ENCODE measurements at regions not wholly inside any gene's neighbourhood (a gene's known extent, or its start where the extent isn't known, plus 50 kb on each side); places are given as distances from the start of the nearest gene placed in this dataset.

DNA sequence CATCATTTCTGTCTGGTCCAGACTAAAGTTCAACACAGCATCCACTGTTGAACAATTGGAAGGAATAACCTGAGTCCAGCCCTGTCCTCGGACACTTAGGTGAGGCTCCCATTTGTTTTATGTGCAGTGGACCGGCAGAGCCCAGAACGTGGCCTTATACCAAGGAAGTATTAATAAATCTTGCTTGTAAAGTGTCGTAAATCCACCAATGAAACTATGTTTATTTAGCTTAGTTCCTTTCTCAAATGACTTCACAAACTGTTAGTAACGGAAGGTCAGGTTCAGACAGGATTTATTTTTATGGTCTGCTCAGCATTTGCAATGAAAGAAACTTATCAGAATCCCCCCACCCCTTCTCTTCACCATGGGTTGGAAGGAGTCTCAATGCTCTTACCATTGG, 149.5 kb downstream of the PCSK1 start:
- no peak for DNase-seq (ENCODE audit: low read depth in 2 of 2)

DNA sequence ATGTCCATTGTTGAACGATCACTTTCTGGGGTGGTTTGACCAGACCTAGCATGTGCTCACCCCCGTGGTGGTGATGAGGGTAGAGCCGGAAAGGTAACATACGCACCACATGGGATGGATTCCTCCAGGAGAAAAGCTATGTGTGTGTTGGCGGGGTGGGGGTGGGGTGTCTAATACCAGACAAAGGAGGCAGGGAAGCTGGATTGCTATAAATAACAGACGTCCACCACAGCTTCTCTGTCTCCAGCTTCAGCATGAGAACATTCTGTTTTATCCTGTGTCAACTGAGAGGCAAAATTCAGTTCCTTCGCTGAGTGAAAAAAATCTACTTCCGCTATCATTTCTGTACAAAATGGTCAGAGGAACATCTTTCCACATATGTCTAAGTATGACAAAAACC, 151.0 kb downstream of the PCSK1 start:
- no peak for DNase-seq (ENCODE audit: low read depth in 2 of 2)

DNA sequence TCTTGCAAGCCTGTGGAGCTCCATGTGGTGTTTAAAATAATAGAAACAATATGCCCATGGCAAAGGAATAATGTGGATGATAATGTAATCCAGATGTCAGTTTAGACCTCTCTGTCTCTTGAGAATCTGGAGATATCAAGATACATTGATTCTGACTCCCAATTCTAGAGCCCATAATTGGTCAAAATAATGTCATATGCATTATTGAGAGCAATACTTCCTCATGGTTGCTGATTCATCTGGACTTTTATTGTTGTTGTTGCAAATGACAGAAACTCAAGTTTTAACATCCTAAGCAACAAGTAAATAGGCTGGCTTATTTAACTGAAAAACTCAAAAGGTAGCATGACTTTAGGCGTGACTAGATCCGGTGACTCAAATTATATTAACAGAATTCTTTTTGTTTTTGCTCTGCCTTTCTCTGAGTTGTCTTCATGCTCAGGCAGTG, 152.1 kb downstream of the PCSK1 start:
- DNase-seq (ENCODE audit: low read depth in 2 of 2) = no peak

DNA sequence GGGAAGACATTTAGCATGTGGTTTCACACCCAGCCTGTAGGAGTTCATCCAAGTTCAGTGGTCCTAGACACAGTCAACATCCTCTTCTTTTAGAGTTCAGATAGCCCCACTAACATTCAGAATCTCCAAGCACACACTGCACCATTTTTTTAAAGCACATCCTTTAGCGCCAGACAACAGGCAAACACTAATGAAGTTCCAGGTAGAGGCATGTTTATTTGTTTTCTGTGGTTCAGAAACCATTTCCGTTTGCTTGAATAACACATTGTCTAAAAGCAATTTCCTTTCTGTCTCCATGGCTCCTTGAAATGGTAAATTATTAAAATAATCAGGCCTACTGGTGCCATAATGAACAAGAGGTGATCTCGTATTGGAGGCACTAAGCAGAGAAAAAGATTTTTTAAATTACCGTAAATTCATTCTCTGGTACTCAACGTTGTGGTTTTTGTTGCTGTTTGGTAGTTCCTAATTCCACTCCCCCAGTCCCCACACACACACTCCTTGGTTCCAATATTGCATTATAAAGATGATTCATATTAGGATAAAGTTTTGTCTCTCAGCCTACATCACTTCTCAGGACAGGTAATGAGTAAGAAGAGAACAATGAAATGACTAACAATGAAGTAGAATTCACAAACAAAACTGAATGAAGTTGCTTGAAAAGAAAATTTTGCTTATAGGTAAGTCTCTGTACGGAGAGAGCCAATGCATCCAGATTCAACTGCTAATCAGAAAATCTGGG, 153.1 kb downstream of the PCSK1 start:
- DNase-seq (ENCODE audit: low read depth in 2 of 2) = no peak

DNA sequence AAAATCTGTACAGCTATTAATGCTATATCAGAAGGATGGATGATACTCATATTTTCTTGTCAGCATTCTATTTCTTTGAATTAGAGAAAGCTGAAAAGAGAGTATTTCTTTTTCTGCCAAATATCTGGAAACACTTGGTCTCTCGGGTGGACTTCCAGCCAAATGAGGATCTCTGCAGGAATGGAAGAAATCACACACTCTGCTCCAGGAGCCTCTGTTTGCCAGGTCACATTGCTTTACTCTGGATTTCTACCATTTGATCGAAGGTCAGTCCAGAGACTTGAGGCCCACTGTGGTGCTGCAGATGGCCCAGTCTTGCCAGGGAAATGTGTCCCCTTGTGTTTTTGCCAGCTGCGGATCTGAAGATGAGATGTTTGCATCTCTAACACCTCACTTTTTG, 154.1 kb downstream of the PCSK1 start:
- DNase-seq (ENCODE audit: low read depth in 2 of 2) = no peak

DNA sequence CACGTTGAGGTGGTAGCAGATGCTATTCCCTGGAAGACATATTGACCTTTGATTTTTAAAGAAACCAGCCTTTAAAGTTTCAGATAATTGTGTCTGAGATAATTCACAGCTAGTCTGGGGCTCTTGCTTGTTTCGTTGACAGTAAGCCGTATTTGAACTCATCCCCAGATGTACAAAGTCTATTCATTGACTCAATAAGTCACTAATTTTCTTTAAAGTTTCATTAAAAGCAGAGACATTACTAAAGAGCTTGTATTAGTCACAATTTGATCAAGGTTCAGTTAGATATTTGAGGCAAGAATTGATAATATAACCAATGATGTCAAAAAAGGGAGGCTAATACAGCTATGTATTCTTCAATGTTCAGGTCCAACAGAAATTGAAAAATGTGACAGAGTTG, 158.0 kb downstream of the PCSK1 start:
- DNase-seq (ENCODE audit: low read depth in 2 of 2) = no peak

DNA sequence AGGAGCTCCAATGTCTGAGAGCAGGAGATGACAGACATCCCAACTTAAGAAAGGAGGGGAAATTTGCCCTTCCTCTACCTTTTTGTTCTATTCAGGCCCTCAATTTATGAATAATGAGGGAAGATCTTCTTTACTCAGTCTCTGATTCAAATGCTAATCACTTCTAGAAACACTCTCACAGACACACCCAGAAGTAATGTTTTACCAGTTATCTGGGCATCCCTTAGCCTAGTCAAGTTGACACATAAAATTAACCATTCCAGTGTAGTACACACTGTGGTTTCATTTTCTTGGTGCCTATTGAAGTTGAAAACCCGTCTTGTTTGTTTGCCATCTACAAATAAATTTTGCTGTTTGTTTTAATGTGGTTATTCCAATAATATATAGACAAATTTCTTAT, 167.6 kb downstream of the PCSK1 start:
- no peak for DNase-seq (ENCODE audit: low read depth in 2 of 2)

DNA sequence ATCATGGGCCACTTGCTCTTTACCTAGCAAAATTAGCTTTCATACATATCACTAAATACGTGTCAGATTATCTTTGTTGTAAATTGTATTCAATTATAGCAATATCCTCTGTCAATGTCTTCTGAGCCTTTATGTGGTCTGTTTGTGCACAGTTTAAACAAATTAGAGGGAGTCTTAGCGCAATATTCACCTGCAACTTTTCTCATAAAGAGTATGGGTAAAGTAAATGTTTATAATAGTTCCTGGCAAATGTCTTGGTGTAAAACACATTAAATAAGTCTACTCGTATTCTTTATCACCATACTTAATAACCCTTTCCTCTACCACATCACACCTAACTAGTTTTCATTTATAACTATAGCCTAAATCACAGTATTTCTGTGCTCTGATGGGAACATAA, 169.0 kb downstream of the PCSK1 start:
- no peak for DNase-seq (ENCODE audit: low read depth in 2 of 2)

DNA sequence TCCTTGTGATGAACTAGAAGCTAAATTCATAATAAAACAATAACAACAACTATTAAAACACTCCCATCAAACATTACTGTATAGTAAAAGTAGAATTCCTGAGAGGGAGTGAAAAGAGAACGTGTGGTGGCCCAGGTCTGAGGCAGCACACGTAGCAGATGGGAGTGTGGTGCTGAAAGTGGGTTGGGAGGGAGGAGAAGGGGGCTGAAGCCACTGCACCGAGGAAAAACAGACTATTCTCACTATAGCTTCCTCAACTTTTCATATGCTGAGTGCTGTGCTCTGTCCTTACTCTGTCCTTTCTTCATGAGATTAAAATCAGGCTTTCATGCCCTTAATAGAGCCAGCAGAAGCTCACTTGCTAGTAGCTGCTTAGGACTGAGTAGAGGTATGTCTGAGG, 170.9 kb downstream of the PCSK1 start:
- no peak for DNase-seq (ENCODE audit: low read depth in 2 of 2)

DNA sequence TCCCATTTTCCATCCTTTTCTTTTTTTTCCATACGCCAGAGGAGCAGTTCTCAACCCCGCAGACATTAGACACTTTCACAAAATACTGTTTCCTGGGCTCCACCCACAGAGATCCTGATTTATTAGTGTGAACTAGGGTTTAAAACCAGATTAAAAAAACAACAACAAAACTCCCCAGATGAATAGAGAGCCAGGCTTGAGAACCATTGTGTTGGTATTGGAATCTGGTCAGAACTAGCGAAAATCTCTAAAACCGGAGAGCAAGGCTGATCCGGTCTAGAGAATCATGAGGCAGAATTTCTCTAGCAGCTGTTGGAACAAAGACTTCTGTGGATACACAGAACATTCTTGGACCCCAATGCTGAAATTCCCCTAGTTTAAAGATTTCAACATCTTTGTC, 173.0 kb downstream of the PCSK1 start:
- no peak for DNase-seq (ENCODE audit: low read depth in 2 of 2)

DNA sequence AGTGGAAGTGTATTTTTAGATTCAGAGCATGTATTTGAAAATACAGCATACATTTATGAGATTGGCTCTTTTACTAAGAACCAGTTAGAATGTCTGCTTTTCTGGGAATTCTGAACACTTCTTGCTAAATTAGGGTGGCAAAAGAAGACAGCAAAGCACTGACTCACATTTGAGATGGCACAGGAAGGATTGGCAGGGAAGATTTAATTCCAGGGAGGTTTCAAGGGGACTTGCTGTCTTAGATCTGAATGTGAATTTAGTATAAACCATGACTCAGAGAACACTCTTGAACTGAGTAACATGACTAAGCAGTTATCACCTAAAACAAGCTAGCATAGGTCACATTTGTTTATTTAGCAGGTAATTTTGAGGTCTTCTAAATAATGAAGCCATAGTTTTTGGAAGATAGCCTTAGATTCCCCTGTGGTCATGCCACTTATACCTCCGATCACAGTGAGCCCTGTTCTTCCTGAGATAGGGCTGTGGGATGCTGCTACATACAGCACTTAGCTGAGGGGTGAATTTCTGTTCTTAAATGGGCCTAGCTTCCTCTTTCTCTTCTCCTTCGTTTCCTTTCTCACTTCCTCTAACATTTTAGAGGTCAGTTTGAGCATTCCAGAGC, 173.8 kb downstream of the PCSK1 start:
- DNase-seq (ENCODE audit: low read depth in 2 of 2) = no peak

DNA sequence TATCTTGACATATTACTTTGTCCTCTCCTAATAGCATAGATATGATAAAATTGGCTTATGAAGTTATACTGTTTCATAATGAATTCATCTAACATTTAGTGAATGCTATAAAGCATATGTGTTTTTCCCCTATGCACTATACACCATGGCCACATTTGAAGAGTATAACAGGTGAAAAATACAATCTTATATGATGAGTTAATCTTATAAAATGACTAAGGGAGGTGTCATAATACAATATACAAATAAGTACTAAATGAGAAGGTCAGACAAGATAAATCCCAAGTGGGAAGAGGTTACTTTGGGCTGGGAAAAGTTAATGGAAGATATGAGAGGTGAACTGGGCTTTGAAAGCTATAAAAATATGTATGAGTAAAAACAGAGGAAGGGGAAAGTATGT, 174.4 kb downstream of the PCSK1 start:
- no peak for DNase-seq (ENCODE audit: low read depth in 2 of 2)

DNA sequence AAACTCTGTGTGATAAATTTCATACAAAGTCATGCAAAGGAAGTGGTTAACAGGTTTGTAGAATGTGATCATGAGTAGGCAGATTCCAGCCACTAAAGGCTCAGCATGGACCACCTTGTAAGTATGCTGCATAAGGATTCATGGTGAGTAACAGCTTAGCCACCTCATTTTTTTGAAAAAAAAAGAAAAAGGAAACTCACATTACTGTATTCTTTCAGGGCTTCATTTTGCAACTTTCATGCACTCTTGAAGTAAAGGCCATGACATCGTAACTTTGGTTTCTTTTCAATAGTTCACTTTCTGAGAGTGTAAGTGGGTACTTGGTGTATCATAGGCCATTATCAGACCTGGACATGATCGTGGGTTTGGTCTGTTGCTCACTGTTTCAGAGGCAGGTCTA, 175.1 kb downstream of the PCSK1 start:
- DNase-seq (ENCODE audit: low read depth in 2 of 2) = no peak

DNA sequence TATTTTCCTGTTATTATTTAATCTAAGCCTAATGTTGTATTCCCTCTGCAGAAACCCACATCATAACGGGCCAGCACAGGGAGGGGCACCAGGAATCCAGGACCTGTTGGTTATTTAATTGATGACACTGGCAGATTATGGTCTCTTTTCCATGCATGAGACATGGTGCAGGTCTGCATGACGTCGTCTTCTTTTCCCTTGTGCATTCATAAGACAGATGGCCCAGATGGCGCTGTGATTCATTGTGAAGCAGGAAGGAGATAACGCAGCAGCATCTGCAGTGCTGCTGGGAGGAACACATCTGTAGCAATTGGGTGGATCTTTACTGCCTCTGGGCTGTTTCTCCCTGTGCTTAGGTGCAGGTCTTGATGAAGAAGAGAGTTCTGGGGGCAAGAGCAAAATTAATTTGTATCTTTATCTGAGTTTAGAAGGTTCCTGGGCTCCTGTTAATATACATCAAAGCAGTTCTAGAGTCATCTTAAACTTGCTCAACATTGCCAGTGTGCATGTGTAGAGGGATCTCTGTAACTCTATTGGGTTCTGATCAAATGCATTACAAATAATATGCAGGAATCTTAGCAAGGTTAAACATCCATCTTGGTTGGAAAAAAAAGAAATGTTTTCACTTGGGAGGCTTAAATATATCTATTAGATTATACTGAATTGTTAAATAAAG, 176.1 kb downstream of the PCSK1 start:
- no peak for DNase-seq (ENCODE audit: low read depth in 2 of 2)

DNA sequence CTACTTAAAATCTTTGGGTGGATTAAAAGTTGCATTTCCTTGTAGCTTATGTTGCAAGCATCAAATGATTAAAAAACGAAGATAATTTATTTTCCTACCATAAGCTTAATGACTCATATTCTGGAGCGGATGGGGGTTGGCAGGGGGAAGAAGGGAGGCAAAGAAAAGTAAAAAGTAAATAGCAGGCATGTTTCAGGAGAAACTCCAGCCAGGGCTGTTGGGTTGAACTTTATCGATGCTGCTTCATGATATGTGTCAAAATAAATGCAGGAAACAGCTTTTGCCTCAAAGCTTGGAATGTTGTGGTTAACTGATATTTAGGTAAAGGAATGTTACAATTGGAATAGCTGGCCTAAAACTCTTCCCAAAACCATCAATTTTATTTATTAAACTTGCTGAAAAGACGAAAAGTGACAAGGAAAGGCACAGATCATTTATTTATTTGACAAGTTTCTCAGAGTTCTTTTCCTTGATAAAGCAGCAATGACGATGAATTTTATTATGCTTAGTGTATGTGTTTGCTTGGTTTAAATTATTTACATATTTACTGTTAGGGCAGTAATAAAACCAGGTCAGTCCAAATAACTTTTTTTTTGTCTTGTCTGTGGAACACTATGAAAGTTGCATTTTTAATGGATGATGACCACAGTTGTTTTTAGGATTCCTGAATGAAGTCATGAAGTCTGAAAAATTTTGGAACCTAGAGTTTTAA, 177.9 kb downstream of the PCSK1 start:
- no peak for DNase-seq (ENCODE audit: low read depth in 2 of 2)

DNA sequence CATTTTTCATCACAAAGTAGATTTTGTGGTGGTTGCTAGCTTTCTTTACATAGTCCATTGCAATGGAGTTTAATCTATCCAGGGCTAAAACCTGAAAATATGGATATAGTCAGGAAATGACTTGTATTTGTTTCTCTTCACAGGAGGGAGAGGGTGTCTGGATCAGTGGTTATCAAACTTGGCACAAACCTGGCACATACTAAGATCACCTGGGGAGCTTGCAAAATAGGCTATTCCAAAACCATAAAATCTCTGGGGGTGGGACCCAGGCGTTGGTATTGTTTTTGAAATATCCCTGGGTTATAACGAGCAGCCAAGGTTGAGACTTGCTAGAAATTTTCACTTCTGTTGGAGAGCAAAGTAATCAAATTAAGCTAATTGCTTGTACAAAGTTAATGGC, 179.9 kb downstream of the PCSK1 start:
- no peak for DNase-seq (ENCODE audit: low read depth in 2 of 2)

DNA sequence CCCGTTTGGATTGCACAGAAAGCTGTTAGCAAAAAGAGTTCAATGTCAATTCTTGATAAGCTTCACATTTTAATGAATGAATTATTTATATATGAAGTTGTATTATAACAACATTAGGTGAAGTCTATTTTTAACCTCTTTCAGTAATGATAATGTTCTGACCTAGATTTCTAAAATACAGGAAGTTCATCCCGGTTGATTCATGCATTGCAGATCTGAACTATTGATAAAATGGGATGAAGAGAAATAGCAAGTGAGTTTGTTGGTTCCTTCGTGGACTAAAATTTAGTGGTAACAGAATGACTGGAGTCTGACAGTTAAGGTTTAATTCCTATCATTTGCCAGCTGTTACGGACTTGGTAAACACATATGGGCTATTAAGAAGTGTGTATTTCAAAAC, 180.5 kb downstream of the PCSK1 start:
- no peak for DNase-seq (ENCODE audit: low read depth in 2 of 2)

DNA sequence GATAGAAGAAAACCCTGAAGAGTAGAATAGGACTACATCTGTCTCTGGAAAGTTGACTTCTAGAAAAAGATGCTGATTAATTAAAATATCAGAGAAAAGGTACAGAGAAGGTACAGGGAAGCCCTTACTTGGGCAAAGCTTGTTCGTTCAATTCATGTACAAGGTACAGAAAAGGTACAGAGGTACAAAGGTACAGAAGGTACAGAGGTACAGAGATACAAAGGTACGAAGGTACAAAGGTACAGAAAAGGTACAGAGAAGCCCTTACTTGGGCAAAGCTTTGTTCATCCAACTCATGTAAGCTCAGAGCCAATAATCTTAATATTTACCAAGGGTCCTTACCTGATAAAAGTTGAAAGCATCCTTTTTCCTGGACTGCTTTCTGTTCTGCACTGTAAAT, 182.3 kb downstream of the PCSK1 start:
- DNase-seq (ENCODE audit: low read depth in 2 of 2) = no peak

DNA sequence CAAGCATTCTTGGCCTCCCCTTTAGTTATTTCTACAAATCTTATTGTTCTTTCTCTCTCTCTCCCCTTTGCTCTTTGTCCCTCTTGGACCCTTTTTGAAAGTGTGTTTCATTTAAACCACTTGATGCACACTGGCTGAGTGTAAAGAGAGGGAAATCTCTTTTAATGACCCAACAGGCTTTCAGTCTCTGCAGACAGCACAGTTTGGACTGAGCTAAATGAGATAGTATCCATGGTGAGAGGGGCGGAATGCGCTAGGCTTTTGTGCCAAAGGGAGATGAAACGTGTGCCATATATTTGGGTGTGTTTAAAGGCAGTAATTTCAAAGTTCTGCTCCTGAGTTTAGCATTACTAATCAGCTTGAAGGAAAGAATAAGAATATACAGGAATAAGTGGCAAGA, 184.9 kb downstream of the PCSK1 start:
- no peak for DNase-seq (ENCODE audit: low read depth in 2 of 2)

DNA sequence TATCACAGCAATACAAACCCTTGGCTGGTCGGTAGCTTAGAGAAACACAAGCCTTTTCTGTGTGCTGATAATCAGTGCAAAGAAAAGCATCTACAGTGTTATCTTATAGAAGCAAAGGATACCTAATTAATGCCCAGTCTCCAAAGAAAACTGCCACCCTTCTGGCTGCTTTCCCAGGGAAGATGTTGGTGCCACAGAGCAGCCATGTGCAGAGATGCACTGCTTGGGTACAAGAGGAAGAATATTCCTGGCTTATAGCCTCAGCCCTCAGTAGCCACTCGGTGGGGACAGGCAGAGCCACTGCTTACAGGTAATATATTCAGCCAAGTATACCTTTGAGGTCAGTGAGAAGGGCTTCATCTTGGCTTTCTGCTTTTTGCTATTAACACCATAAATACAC, 185.3 kb downstream of the PCSK1 start:
- no peak for DNase-seq (ENCODE audit: low read depth in 2 of 2)

DNA sequence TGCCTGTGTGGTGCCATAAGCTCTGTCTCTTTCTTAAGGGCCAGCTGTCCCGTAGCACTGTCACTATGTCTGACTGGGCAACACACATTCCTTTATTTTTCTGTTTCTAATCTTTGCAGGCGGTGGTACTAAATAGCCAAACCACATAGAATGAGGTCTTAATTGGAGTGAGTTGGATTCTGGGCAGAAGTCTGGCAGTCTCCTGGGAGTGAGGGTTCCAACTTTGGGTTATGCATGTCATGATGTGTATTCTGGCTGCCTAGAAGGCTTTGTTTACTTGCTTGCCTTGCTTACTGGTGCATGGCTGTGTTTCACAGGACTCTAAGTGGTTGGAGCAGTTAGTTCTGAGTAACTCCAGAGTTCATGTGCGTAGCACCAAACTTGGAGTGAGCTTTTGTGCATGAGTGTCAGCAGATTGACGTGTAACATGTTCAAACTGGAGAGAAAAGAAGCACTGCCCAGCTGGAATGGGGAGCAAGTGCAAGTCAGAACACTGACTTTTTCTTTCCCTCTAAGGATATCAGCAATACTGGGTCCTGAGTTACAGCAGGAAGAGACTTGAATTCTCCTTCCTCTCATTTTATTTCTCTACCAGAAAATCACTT, 185.8 kb downstream of the PCSK1 start:
- DNase-seq (ENCODE audit: low read depth in 2 of 2) = no peak

All from stimulated activated CD8-positive, alpha-beta memory T cell treated with anti-CD3 and anti-CD28 coated beads, Interleukin-7, amount 100 ng/mL, for 1 hour (primary cell).